SKM-1 treated with dmso at 0.1 percent for 144 hours (cell line): ENCODE measurements at regions not wholly inside any gene's neighbourhood (a gene's known extent, or its start where the extent isn't known, plus 50 kb on each side); places are given as distances from the start of the nearest gene placed in this dataset.
"Not testable (repeated sequence)": the region's sequence is repeated elsewhere in the genome, so short reads cannot be mapped to it uniquely, and the experiment has no call there.

Experiments
- DNase-seq: peaks from one replicate; lab custom pipeline; 2025; ENCODE audit not compliant: unreplicated experiment; lab: John Stamatoyannopoulos, UW

GRCh38 chr21:33121715-33122475 is 52.0 kb downstream of the OLIG1 start:
- peak; percentile 21 for DNase-seq

- no peak for DNase-seq
Measured at GRCh38 chr21:33122507-33122906, 52.6 kb downstream of the OLIG1 start.

GRCh38 chr21:33123374-33124123 is 53.6 kb downstream of the OLIG1 start:
- DNase-seq = no peak

GRCh38 chr21:33124889-33125288 is 54.9 kb downstream of the OLIG1 start:
- peak; percentile 38 for DNase-seq

- DNase-seq = no peak
Measured at GRCh38 chr21:33125680-33126375, 55.9 kb downstream of the OLIG1 start.

- no peak for DNase-seq
Measured at GRCh38 chr21:33126569-33126968, 56.6 kb downstream of the OLIG1 start.

- DNase-seq = peak; percentile 67
Measured at GRCh38 chr21:33127154-33127867, 57.4 kb downstream of the OLIG1 start.

- no peak for DNase-seq
Measured at GRCh38 chr21:33127868-33128242, 57.9 kb downstream of the OLIG1 start.

- DNase-seq = no peak
Measured at GRCh38 chr21:33128538-33128937, 58.6 kb downstream of the OLIG1 start.

- DNase-seq = no peak
Measured at GRCh38 chr21:33132054-33132453, 62.1 kb downstream of the OLIG1 start.

GRCh38 chr21:33133892-33134291 is 64.0 kb downstream of the OLIG1 start:
- DNase-seq = no peak

- no peak for DNase-seq
Measured at GRCh38 chr21:33135925-33136324, 66.0 kb downstream of the OLIG1 start.

GRCh38 chr21:33136847-33137502 is 67.0 kb downstream of the OLIG1 start:
- DNase-seq = no peak

GRCh38 chr21:33139084-33139483 is 69.1 kb downstream of the OLIG1 start:
- DNase-seq = no peak

- no peak for DNase-seq
Measured at GRCh38 chr21:33140288-33140687, 70.3 kb downstream of the OLIG1 start.

- DNase-seq = no peak
Measured at GRCh38 chr21:33146467-33146866, 76.5 kb downstream of the OLIG1 start.

- no peak for DNase-seq
Measured at GRCh38 chr21:33149181-33149580, 79.2 kb downstream of the OLIG1 start.

GRCh38 chr21:33150968-33151367 is 78.8 kb upstream of the IFNAR2 start:
- DNase-seq = not testable (repeated sequence)

GRCh38 chr21:33151941-33152731 is 77.6 kb upstream of the IFNAR2 start:
- DNase-seq = no peak

- DNase-seq = no peak
Measured at GRCh38 chr21:33152732-33153130, 77.0 kb upstream of the IFNAR2 start.
